Loucy (cell line): ENCODE measurements at regions not wholly inside any gene's neighbourhood (a gene's known extent, or its start where the extent isn't known, plus 50 kb on each side); places are given as distances from the start of the nearest gene placed in this dataset.

Source experiments
- H2AFZ ChIP-seq: fragments of 200-600 bp; sonication (generic); 2 replicates; pipeline ENCODE4 v1.6.0; 2016; ENCODE audit warnings: antibody characterized with exemption, mild to moderate bottlenecking, low read length, moderate library complexity
- H3F3A ChIP-seq: fragments of 200-600 bp; 2 replicates; pipeline ENCODE4 v1.6.0; 2016; ENCODE audit warnings: antibody characterized with exemption, low read depth, mild to moderate bottlenecking
- H3K27me3 ChIP-seq: fragments of 200-600 bp; sonication (generic); 2 replicates; pipeline ENCODE4 v1.6.1; 2014; ENCODE audit warnings: low read length, mild to moderate bottlenecking; ENCODE audit not compliant: insufficient read depth, poor library complexity, severe bottlenecking
- H3K36me3 ChIP-seq: fragments of 200-600 bp; sonication (generic); 2 replicates; pipeline ENCODE4 v1.6.1; 2016; ENCODE audit warnings: low read length; ENCODE audit not compliant: insufficient read depth
- H3K4me1 ChIP-seq: fragments of 200-600 bp; sonication (generic); 2 replicates; pipeline ENCODE4 v1.5.1; 2014; ENCODE audit warnings: low read length, mild to moderate bottlenecking; ENCODE audit not compliant: insufficient read depth, poor library complexity, severe bottlenecking
- H3K4me2 ChIP-seq: fragments of 200-600 bp; sonication (generic); 2 replicates; pipeline ENCODE4 v1.6.0; 2014; ENCODE audit warnings: antibody characterized with exemption, low read length, low read depth, mild to moderate bottlenecking; ENCODE audit not compliant: poor library complexity, severe bottlenecking
- H3K4me3 ChIP-seq: fragments of 200-600 bp; sonication (generic); 2 replicates; pipeline ENCODE4 v1.5.1; 2014; ENCODE audit warnings: low read length, mild to moderate bottlenecking, mixed read lengths; ENCODE audit not compliant: poor library complexity, severe bottlenecking
- H3K79me2 ChIP-seq: fragments of 200-600 bp; sonication (generic); 2 replicates; pipeline ENCODE4 v1.6.1; 2014; ENCODE audit warnings: low read length; ENCODE audit not compliant: insufficient read depth
- H3K9ac ChIP-seq: fragments of 200-600 bp; sonication (generic); 2 replicates; pipeline ENCODE4 v1.6.0; 2014; ENCODE audit warnings: mild to moderate bottlenecking, low read depth, low read length, moderate library complexity; ENCODE audit not compliant: poor library complexity, severe bottlenecking
- H3K9me2 ChIP-seq: fragments of 200-600 bp; sonication (generic); replicated peaks from 2 replicates; pipeline ENCODE4 v1.6.1; 2016; ENCODE audit warnings: low read depth, low read length, mixed read lengths
- H3K9me3 ChIP-seq: fragments of 200-600 bp; sonication (generic); 2 replicates; pipeline ENCODE4 v1.6.1; 2014; ENCODE audit warnings: mild to moderate bottlenecking, antibody characterized with exemption, low read length, low read depth; ENCODE audit not compliant: insufficient read depth
- H4K20me1 ChIP-seq: fragments of 200-600 bp; sonication (generic); 2 replicates; pipeline ENCODE4 v1.6.0; 2014; ENCODE audit warnings: antibody characterized with exemption, low read length, mild to moderate bottlenecking; ENCODE audit not compliant: insufficient read depth, poor library complexity, severe bottlenecking
- EZH2phosphoT487 ChIP-seq: fragments of 200-600 bp; IDR thresholded peaks from 2 replicates; pipeline ENCODE4 v1.6.1; 2018; ENCODE audit warnings: antibody characterized with exemption, mild to moderate bottlenecking, moderate library complexity, borderline replicate concordance
- TF ChIP-seq, protein P1 (sequence below): fragments of 200-600 bp; sonication (generic); conservative IDR thresholded peaks from 2 replicates; pipeline ENCODE4 v1.5.1; 2014; ENCODE audit warnings: mild to moderate bottlenecking, antibody characterized with exemption, low read length

DNA sequence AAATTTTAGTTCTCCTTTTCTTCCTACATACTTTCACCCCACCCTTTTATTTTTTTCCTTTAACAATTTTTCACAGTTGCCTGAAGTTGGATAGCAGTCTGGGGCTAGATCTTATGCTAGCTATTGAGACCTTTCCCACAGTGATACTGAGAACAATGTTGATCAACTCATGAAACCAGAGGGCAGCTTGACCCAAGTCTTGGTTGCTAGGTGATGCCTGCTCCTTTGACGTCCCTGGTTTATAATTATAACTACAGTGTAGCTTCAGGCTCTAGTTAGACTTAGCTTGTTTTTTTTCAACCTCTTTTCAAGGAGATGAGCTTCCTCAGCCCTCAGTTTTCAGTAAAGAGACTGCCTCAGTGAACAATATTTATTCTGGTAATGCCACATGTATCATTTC, 648.5 kb downstream of the IRS1 start:
- TF ChIP-seq EZH2phosphoT487 = no peak
- TF ChIP-seq, protein P1, sequence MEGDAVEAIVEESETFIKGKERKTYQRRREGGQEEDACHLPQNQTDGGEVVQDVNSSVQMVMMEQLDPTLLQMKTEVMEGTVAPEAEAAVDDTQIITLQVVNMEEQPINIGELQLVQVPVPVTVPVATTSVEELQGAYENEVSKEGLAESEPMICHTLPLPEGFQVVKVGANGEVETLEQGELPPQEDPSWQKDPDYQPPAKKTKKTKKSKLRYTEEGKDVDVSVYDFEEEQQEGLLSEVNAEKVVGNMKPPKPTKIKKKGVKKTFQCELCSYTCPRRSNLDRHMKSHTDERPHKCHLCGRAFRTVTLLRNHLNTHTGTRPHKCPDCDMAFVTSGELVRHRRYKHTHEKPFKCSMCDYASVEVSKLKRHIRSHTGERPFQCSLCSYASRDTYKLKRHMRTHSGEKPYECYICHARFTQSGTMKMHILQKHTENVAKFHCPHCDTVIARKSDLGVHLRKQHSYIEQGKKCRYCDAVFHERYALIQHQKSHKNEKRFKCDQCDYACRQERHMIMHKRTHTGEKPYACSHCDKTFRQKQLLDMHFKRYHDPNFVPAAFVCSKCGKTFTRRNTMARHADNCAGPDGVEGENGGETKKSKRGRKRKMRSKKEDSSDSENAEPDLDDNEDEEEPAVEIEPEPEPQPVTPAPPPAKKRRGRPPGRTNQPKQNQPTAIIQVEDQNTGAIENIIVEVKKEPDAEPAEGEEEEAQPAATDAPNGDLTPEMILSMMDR = no peak

DNA sequence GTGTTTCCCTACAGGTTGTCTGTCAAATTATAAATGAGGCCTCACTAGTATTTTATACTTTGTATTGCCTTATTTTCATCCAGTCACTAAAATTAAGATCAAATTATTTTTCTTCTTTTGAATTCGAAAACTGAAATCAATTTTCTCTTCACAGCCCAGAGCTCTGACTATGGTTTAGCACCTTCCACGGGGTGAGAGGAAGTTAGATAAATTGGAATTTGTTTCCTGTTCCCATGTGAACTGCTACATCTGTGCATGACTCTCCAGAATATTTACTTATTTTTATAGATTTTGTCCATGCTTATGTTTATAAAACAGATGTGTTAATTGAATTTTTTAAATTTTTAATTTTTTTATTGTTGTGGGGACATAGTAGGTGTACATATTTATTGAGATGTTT, 656.5 kb downstream of the IRS1 start:
- Histone ChIP-seq H3K4me3 (no peak overlapping the region), H3K79me2 (no peaks in the 10 kb centered on the region), H4K20me1 (no peaks in the 10 kb centered on the region), H3K9me3 (no peaks in the 10 kb centered on the region), H3K36me3 (no peaks in the 10 kb centered on the region), H3K9me2 (no peaks in the 10 kb centered on the region), H3K27me3 (no peaks in the 10 kb centered on the region), H3K4me2 (no peak overlapping the region), H3K9ac (no peak overlapping the region), H3K4me1 (no peaks in the 10 kb centered on the region), H3F3A (no peaks in the 10 kb centered on the region), H2AFZ (no peak overlapping the region)
- TF ChIP-seq EZH2phosphoT487 = no peak
- TF ChIP-seq, protein P1 = no peak

More for the DNA sequence above, 648.5 kb downstream of the IRS1 start:
- Histone ChIP-seq H3K27me3 (no peaks in the 10 kb centered on the region), H3K4me2 (no peak overlapping the region), H3K9ac (no peak overlapping the region), H3K79me2 (no peaks in the 10 kb centered on the region), H3K9me3 (no peaks in the 10 kb centered on the region), H3K4me3 (no peak overlapping the region), H2AFZ (no peak overlapping the region), H3K9me2 (no peaks in the 10 kb centered on the region), H3K36me3 (no peaks in the 10 kb centered on the region), H4K20me1 (no peaks in the 10 kb centered on the region), H3K4me1 (no peaks in the 10 kb centered on the region), H3F3A (no peaks in the 10 kb centered on the region)

DNA sequence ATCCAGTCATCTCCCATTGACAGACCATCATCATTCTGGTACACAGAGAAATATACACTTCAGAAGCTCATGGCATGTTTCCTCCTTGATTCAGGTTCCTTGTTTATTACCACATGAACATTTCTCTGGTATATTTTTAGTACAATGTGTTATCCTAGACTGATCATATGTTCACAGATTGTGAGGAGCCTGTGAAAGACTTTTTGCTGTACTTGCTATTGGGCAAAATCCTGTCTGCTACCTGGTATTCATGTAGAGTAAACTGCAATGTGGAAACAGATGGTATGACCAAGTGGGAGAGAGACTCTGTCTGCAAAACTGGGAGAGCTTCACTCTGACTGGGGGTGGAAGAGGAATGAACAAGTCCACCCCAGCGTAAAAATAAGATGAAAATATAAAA, 657.2 kb downstream of the IRS1 start:
- Histone ChIP-seq H3K9me2 (no peaks in the 10 kb centered on the region), H3K4me2 (no peak overlapping the region), H3K27me3 (no peaks in the 10 kb centered on the region), H3K36me3 (no peaks in the 10 kb centered on the region), H4K20me1 (no peaks in the 10 kb centered on the region), H3K9me3 (no peaks in the 10 kb centered on the region), H2AFZ (no peak overlapping the region), H3F3A (no peaks in the 10 kb centered on the region), H3K9ac (no peak overlapping the region), H3K4me3 (no peak overlapping the region), H3K4me1 (no peaks in the 10 kb centered on the region), H3K79me2 (no peaks in the 10 kb centered on the region)
- TF ChIP-seq EZH2phosphoT487 = no peak
- TF ChIP-seq, protein P1 = no peak
